Right renal cortex interstitium (tissue), 3 donors: ENCODE measurements at regions not wholly inside any gene's neighbourhood (a gene's known extent, or its start where the extent isn't known, plus 50 kb on each side); places are given as distances from the start of the nearest gene placed in this dataset.
A peak's percentile ranks its signal among the peaks of the same experiment; 100 is the strongest.

Experiments used
- DNase-seq, 3 donors: peaks; one replicate each; pipeline ENCODE4 v3.0.0-alpha.2; 2013; ENCODE audit warnings: low read depth in 3 of 3, low spot score in 2 of 3

GRCh38 chr3:189498995-189499704 is 132.0 kb upstream of the TP63 start:
- DNase-seq = no peak

- DNase-seq = no peak
These were observed 130.9 kb upstream of the TP63 start for GRCh38 chr3:189500299-189500698.

- DNase-seq = no peak
These were observed 130.2 kb upstream of the TP63 start for GRCh38 chr3:189500798-189501495.

- no peak for DNase-seq
These were observed 128.9 kb upstream of the TP63 start for GRCh38 chr3:189502256-189502655.

- no peak for DNase-seq
These were observed 128.4 kb upstream of the TP63 start for GRCh38 chr3:189502676-189503257.

GRCh38 chr3:189507856-189508255 is 123.3 kb upstream of the TP63 start:
- no peak for DNase-seq

- peak; percentile 19 to 33 (median 25) for DNase-seq
These were observed 122.2 kb upstream of the TP63 start for GRCh38 chr3:189508784-189509501.

GRCh38 chr3:189512039-189512438 is 119.2 kb upstream of the TP63 start:
- DNase-seq = no peak

- DNase-seq = no peak
These were observed 118.4 kb upstream of the TP63 start for GRCh38 chr3:189512821-189513220.

GRCh38 chr3:189513281-189514117 is 117.7 kb upstream of the TP63 start:
- DNase-seq = no peak

- no peak for DNase-seq
These were observed 115.2 kb upstream of the TP63 start for GRCh38 chr3:189516039-189516438.

GRCh38 chr3:189517981-189518380 is 113.2 kb upstream of the TP63 start:
- DNase-seq = no peak

- DNase-seq = no peak
These were observed 111.7 kb upstream of the TP63 start for GRCh38 chr3:189519458-189519857.

GRCh38 chr3:189529468-189529867 is 101.7 kb upstream of the TP63 start:
- no peak for DNase-seq

- no peak for DNase-seq
These were observed 101.2 kb upstream of the TP63 start for GRCh38 chr3:189529889-189530471.

GRCh38 chr3:189530822-189531221 is 100.4 kb upstream of the TP63 start:
- no peak for DNase-seq

- no peak for DNase-seq
These were observed 99.9 kb upstream of the TP63 start for GRCh38 chr3:189531271-189531670.

GRCh38 chr3:189534531-189534930 is 96.7 kb upstream of the TP63 start:
- DNase-seq = no peak

- no peak for DNase-seq
These were observed 94.1 kb upstream of the TP63 start for GRCh38 chr3:189537135-189537534.

GRCh38 chr3:189547448-189547847 is 83.7 kb upstream of the TP63 start:
- DNase-seq = no peak
